ENCODE measurements at regions not wholly inside any gene's neighbourhood (a gene's known extent, or its start where the extent isn't known, plus 50 kb on each side); places are given as distances from the start of the nearest gene placed in this dataset.

- no peak for DNase-seq
- no peak overlapping the region for H3K4me3 ChIP-seq (ENCODE audit: low read depth, low read length)
- no peaks in the 10 kb centered on the region for H3K36me3 ChIP-seq
- no peak overlapping the region for H3K27ac ChIP-seq
- no peak for TF ChIP-seq CTCF (IDR thresholded peaks at IDR 0.05; ENCODE audit: low read depth, low read length)
- H3K9me3 ChIP-seq (ENCODE audit: severe bottlenecking) = no peaks in the 10 kb centered on the region
- no peaks in the 10 kb centered on the region for H3K27me3 ChIP-seq (ENCODE audit: insufficient read depth, low read depth, severe bottlenecking)
Observed at GRCh38 chr1:110734133-110734680, 59.5 kb upstream of the KCNA3 start.

DNA sequence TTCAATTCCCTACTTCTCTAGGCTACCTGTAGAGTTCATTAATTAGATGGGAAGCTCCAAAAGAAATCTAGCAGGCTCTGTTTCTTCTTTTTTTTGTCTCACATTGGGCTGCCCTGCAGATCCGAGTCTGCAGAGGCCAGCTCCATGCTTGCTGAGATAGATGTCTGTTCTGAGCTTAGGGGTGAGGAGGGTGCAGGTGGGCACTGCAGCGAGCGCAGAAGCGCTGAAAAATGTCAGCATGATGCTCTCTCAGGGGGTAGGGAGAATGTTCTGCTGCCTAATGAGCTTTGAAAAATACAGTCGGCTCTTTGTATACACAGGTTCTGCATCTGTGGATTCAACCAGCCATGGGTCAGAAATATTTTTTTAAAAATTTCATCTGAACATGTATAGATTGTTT, 56.8 kb upstream of the KCNA3 start:
- H3K4me3 ChIP-seq (ENCODE audit: low read depth, low read length) = no peak overlapping the region
- no peaks in the 10 kb centered on the region for H3K36me3 ChIP-seq
- no peak for TF ChIP-seq CTCF (IDR thresholded peaks at IDR 0.05; ENCODE audit: low read depth, low read length)
- H3K27me3 ChIP-seq (ENCODE audit: insufficient read depth, low read depth, severe bottlenecking) = no peaks in the 10 kb centered on the region
- no peak for DNase-seq
- H3K27ac ChIP-seq = peak overlapping the region; percentile 52
- no peaks in the 10 kb centered on the region for H3K9me3 ChIP-seq (ENCODE audit: severe bottlenecking)

- H3K4me3 ChIP-seq (ENCODE audit: low read depth, low read length) = no peak overlapping the region
- DNase-seq = peak; percentile 33
- no peaks in the 10 kb centered on the region for H3K36me3 ChIP-seq
- H3K27ac ChIP-seq = peak overlapping the region; percentile 4
- H3K9me3 ChIP-seq (ENCODE audit: severe bottlenecking) = no peaks in the 10 kb centered on the region
- no peaks in the 10 kb centered on the region for H3K27me3 ChIP-seq (ENCODE audit: insufficient read depth, low read depth, severe bottlenecking)
- TF ChIP-seq CTCF (IDR thresholded peaks at IDR 0.05; ENCODE audit: low read depth, low read length) = no peak
Observed at GRCh38 chr1:110728388-110729001, 53.8 kb upstream of the KCNA3 start.

DNA sequence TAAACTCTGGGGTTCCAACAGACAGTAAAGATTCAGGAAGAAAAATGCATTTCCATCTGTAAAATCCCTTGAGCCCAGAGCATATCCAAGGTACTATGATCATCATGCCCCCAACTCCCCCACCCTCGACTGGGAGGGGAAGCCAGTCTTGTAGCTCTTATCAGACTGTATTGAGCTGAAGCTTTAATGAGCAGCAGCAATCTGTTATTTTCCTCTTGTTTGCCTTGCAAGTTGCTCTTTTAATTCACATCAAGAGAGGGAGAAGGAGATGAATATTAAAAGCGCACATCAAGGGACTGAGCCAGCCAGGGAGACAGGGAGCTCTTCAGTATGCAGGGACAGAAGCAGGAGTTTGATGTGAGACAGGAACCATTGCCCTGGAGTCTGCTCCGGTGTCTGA, 52.5 kb upstream of the KCNA3 start:
- no peaks in the 10 kb centered on the region for H3K36me3 ChIP-seq
- no peaks in the 10 kb centered on the region for H3K27me3 ChIP-seq (ENCODE audit: insufficient read depth, low read depth, severe bottlenecking)

DNA sequence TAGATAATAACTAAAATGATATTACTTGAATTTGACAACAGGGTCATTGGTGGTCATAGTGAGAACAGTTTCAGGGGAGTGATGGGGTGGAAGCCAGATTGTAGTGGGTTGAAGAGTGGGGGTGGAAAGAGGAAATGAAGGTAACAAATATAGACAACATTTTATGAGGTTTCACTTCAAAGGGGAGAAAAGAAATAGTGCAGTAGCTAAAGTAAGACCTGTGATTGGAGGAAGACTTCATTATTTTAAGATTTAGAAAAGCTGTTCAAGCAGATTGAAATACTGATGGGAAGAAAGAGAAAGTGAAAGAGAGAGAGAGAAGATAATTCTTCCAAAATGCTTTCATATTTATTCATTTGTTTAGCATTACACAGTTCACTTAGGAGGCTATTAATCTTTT, 52.0 kb upstream of the KCNA3 start:
- Histone ChIP-seq H3K27me3 (ENCODE audit: insufficient read depth, low read depth, severe bottlenecking) (no peaks in the 10 kb centered on the region), H3K36me3 (no peaks in the 10 kb centered on the region), H3K4me3 (ENCODE audit: low read depth, low read length) (no peak overlapping the region), H3K27ac (no peak overlapping the region), H3K9me3 (ENCODE audit: severe bottlenecking) (no peaks in the 10 kb centered on the region)
- TF ChIP-seq CTCF (IDR thresholded peaks at IDR 0.05; ENCODE audit: low read depth, low read length) = no peak
- DNase-seq = no peak

More for the DNA sequence above, 52.5 kb upstream of the KCNA3 start:
- Histone ChIP-seq H3K9me3 (ENCODE audit: severe bottlenecking) (no peaks in the 10 kb centered on the region), H3K27ac (no peak overlapping the region), H3K4me3 (ENCODE audit: low read depth, low read length) (no peak overlapping the region)
- no peak for TF ChIP-seq CTCF (IDR thresholded peaks at IDR 0.05; ENCODE audit: low read depth, low read length)
- DNase-seq = no peak
